ENCODE measurements at regions not wholly inside any gene's neighbourhood (a gene's known extent, or its start where the extent isn't known, plus 50 kb on each side); places are given as distances from the start of the nearest gene placed in this dataset.

DNA sequence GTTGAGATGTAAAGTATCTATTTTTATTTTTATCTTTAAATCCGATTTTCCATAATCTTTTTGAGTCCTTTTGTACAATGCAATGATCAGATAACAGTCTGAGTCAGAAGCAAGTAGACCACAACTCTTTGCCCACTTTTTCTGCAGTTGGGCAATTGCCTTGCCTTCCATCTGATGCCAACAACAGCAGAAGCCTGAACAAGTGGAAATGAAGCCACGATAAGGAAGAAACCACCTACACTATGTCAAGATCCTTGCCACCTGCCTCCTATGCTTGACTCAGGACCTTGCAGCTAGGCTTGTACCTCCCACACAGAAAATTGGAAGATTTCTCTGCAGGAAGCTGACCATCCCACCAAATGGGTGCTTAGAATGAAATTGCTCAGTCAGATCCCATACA is 78.6 kb downstream of the ANXA1 start:
- TF ChIP-seq, protein P1, sequence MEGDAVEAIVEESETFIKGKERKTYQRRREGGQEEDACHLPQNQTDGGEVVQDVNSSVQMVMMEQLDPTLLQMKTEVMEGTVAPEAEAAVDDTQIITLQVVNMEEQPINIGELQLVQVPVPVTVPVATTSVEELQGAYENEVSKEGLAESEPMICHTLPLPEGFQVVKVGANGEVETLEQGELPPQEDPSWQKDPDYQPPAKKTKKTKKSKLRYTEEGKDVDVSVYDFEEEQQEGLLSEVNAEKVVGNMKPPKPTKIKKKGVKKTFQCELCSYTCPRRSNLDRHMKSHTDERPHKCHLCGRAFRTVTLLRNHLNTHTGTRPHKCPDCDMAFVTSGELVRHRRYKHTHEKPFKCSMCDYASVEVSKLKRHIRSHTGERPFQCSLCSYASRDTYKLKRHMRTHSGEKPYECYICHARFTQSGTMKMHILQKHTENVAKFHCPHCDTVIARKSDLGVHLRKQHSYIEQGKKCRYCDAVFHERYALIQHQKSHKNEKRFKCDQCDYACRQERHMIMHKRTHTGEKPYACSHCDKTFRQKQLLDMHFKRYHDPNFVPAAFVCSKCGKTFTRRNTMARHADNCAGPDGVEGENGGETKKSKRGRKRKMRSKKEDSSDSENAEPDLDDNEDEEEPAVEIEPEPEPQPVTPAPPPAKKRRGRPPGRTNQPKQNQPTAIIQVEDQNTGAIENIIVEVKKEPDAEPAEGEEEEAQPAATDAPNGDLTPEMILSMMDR (IDR thresholded peaks at IDR 0.05), result no peak
- no peak for TF ChIP-seq POLR2A (IDR thresholded peaks at IDR 0.05)
